ENCODE measurements at regions not wholly inside any gene's neighbourhood (a gene's known extent, or its start where the extent isn't known, plus 50 kb on each side); places are given as distances from the start of the nearest gene placed in this dataset.

- no peaks in the 10 kb centered on the region for H3K36me3 ChIP-seq (ENCODE audit: insufficient read depth, low read length, poor library complexity, severe bottlenecking)
- intact Hi-C loops (cut with micrococcal nuclease; ENCODE audit: unreplicated experiment) = no loop called here
- no peak overlapping the region for H3K4me3 ChIP-seq (ENCODE audit: low read depth, low read length, poor library complexity, severe bottlenecking)
- BruUV-seq (replicated peaks) = no TSS peak
- H3K27ac ChIP-seq (ENCODE audit: low read depth, low read length, poor library complexity, severe bottlenecking) = no peak overlapping the region
- H3K9me3 ChIP-seq (ENCODE audit: low read depth, low read length, poor library complexity, severe bottlenecking) = peaks cover 8% of the 10 kb centered on the region
- TF ChIP-seq CTCF (conservative IDR thresholded peaks at IDR 0.05; ENCODE audit: low read depth, low read length) (no peak), EZH2 (IDR thresholded peaks at IDR 0.05; ENCODE audit: borderline replicate concordance, low read depth, low read length, poor library complexity, severe bottlenecking) (no peak)
- H3K27me3 ChIP-seq (replicated peaks; ENCODE audit: insufficient read depth, low read depth, low read length, poor library complexity) = no peaks in the 10 kb centered on the region
- ChIA-PET POLR2A (ENCODE audit: low non-redundant PET) (interaction anchor here (0.7 kb wide), 1 partner anchor 635 kb away, joined by 4 read pairs; no protein-coding TSS in a partner anchor), CTCF (no interaction called here)
- no peak for DNase-seq (ENCODE audit: low spot score)
- H3K4me1 ChIP-seq (ENCODE audit: insufficient read depth, low read length, poor library complexity, severe bottlenecking) = no peaks in the 10 kb centered on the region
These were observed 111.7 kb upstream of the COX10 start for GRCh38 chr17:13957636-13958035.

DNA sequence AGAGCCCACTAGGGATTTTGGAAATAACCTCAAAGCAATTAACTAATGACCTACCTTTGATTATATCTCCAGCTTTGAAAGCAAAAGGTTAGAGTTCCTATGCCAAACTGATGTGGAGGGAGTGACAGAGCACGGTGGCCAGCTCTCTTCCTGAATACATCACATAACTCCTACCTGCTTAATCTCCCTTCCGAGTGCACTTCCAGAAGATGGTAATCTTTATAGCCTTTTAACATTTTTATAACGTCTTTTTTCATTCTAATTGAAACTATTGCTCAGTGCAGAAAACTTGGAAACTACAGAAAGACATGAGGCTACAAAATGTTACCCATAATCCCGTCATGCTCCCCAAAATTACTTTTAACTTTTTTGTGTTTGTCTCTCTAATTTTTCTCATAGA is 110.5 kb upstream of the COX10 start:
- ChIA-PET POLR2A (ENCODE audit: low non-redundant PET) (no interaction called here), CTCF (no interaction called here)
- no peaks in the 10 kb centered on the region for H3K27me3 ChIP-seq (replicated peaks; ENCODE audit: insufficient read depth, low read depth, low read length, poor library complexity)
- no peak overlapping the region for H3K4me3 ChIP-seq (ENCODE audit: low read depth, low read length, poor library complexity, severe bottlenecking)
- no peak overlapping the region for H3K27ac ChIP-seq (ENCODE audit: low read depth, low read length, poor library complexity, severe bottlenecking)
- DNase-seq (ENCODE audit: low spot score) = no peak
- H3K4me1 ChIP-seq (ENCODE audit: insufficient read depth, low read length, poor library complexity, severe bottlenecking) = no peaks in the 10 kb centered on the region
- intact Hi-C loops (cut with micrococcal nuclease; ENCODE audit: unreplicated experiment) = no loop called here
- H3K9me3 ChIP-seq (ENCODE audit: low read depth, low read length, poor library complexity, severe bottlenecking) = peaks cover 8% of the 10 kb centered on the region
- H3K36me3 ChIP-seq (ENCODE audit: insufficient read depth, low read length, poor library complexity, severe bottlenecking) = no peaks in the 10 kb centered on the region
- TF ChIP-seq CTCF (conservative IDR thresholded peaks at IDR 0.05; ENCODE audit: low read depth, low read length) (no peak), EZH2 (IDR thresholded peaks at IDR 0.05; ENCODE audit: borderline replicate concordance, low read depth, low read length, poor library complexity, severe bottlenecking) (no peak)
- no TSS peak for BruUV-seq (replicated peaks)

DNA sequence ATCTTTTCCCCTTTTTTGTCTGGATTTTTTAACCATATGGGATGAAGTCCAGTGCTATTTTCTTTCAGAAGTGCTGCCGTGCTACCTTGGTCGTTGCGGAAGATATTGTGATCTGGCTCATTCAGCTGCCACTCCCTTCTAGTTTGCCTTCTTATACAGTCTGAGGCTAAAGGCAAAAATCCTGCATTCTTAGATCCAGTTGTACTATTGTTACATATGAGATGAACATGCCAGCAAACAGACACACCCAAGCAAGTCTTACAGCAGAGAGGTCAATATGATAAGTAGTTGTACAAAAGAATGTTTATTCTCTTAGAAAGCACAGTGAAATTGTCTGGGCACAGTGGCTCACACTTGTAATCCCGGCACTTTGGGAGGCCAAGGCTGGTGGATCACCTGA is 108.0 kb upstream of the COX10 start:
- intact Hi-C loops (cut with micrococcal nuclease; ENCODE audit: unreplicated experiment) = no loop called here
- no peak for TF ChIP-seq EZH2 (IDR thresholded peaks at IDR 0.05; ENCODE audit: borderline replicate concordance, low read depth, low read length, poor library complexity, severe bottlenecking)
- no peak for TF ChIP-seq CTCF (conservative IDR thresholded peaks at IDR 0.05; ENCODE audit: low read depth, low read length)
- H3K4me3 ChIP-seq (ENCODE audit: low read depth, low read length, poor library complexity, severe bottlenecking) = no peak overlapping the region
- no peaks in the 10 kb centered on the region for H3K36me3 ChIP-seq (ENCODE audit: insufficient read depth, low read length, poor library complexity, severe bottlenecking)
- no peak for DNase-seq (ENCODE audit: low spot score)
- peaks cover 8% of the 10 kb centered on the region for H3K9me3 ChIP-seq (ENCODE audit: low read depth, low read length, poor library complexity, severe bottlenecking)
- no peak overlapping the region for H3K27ac ChIP-seq (ENCODE audit: low read depth, low read length, poor library complexity, severe bottlenecking)
- no peaks in the 10 kb centered on the region for H3K27me3 ChIP-seq (replicated peaks; ENCODE audit: insufficient read depth, low read depth, low read length, poor library complexity)
- no peaks in the 10 kb centered on the region for H3K4me1 ChIP-seq (ENCODE audit: insufficient read depth, low read length, poor library complexity, severe bottlenecking)
- ChIA-PET CTCF (no interaction called here), POLR2A (ENCODE audit: low non-redundant PET) (no interaction called here)
- no TSS peak for BruUV-seq (replicated peaks)

Data from A673 (cell line).